ENCODE measurements at regions not wholly inside any gene's neighbourhood (a gene's known extent, or its start where the extent isn't known, plus 50 kb on each side); places are given as distances from the start of the nearest gene placed in this dataset.

GRCh38 chr13:65540175-65540574, 1690.0 kb downstream of the PCDH9 start:
- TF ChIP-seq CTCF (IDR thresholded peaks at IDR 0.05; ENCODE audit: poor library complexity): no peak
- TF ChIP-seq EZH2 (IDR thresholded peaks at IDR 0.05; ENCODE audit: borderline replicate concordance): no peak

Measured in hepatocyte (in vitro differentiated cells).